SH-SY5Y (cell line): ENCODE measurements at regions not wholly inside any gene's neighbourhood (a gene's known extent, or its start where the extent isn't known, plus 50 kb on each side); places are given as distances from the start of the nearest gene placed in this dataset.

ENCODE experiments used
- GATA2 ChIP-seq: IDR thresholded peaks from 2 replicates; pipeline ENCODE4 v1.6.1; 2011; ENCODE audit warnings: mild to moderate bottlenecking, low read depth, low read length
- GATA3 ChIP-seq: IDR thresholded peaks from 2 replicates; pipeline ENCODE4 v1.6.1; 2011; ENCODE audit warnings: low read depth, mild to moderate bottlenecking, low read length, moderate library complexity

DNA sequence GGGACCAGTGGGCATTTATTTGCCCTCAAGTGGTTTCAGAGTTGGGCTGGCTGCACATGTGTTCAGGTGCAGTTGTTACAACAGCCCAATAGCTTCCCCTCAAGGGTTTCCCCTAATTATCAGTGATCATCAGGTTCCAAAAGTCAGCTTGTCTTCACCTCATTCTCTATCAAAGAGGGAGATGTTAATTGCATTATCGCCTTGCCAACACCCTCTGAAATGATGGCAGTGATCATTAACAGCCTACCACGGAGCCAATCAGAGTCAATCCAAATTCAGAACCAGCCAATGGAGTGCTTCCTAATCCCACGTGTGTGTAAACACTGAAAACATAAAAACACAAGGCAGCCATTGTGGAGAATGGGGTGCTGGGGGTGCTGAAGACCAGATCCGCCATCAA, 248.4 kb upstream of the ZNF507 start:
- TF ChIP-seq GATA2: no peak
- TF ChIP-seq GATA3: no peak
